BJ (cell line): ENCODE measurements at regions not wholly inside any gene's neighbourhood (a gene's known extent, or its start where the extent isn't known, plus 50 kb on each side); places are given as distances from the start of the nearest gene placed in this dataset.

Source experiments
- CTCF ChIA-PET: fragments of 350-600 bp; formaldehyde crosslinking; extraction: SDS; loops from one replicate; lab custom pipeline; 2021; ENCODE audit warnings: antibody characterized with exemption, inconsistent platforms; lab: Yijun Ruan, JAX
- POLR2A ChIA-PET: fragments of 300-600 bp; sonication (Branson Sonifier 250); formaldehyde crosslinking; extraction: SDS; loops from one replicate; lab custom pipeline; 2021; ENCODE audit warnings: antibody characterized with exemption; lab: Charles Lee
- DNase-seq: peaks from one replicate; pipeline ENCODE4 v3.0.0-alpha.2; 2011; ENCODE audit warnings: low read depth
- H3K27me3 ChIP-seq: 2 replicates; pipeline ENCODE4 v1.6.0; 2011; ENCODE audit warnings: low read length; ENCODE audit not compliant: control insufficient read depth, insufficient read depth
- H3K36me3 ChIP-seq: 2 replicates; pipeline ENCODE4 v1.5.1; 2011; ENCODE audit warnings: low read length; ENCODE audit not compliant: control insufficient read depth, insufficient read depth
- H3K4me3 ChIP-seq: 2 replicates; pipeline ENCODE4 v1.5.1; 2011; ENCODE audit warnings: low read depth, mild to moderate bottlenecking, control low read depth, low read length
- TF ChIP-seq, protein P1 (sequence below): IDR thresholded peaks from 2 replicates; pipeline ENCODE4 v1.5.1; 2011; ENCODE audit warnings: low read depth, mild to moderate bottlenecking, control low read depth, inconsistent platforms, low read length, moderate library complexity; ENCODE audit not compliant: insufficient read depth

GRCh38 chr13:34458756-34459715 is 483.0 kb upstream of the NBEA start:
- H3K4me3 ChIP-seq: no peak overlapping the region
- no peaks in the 10 kb centered on the region for H3K36me3 ChIP-seq
- CTCF ChIA-PET: no interaction called here
- TF ChIP-seq, protein P1, sequence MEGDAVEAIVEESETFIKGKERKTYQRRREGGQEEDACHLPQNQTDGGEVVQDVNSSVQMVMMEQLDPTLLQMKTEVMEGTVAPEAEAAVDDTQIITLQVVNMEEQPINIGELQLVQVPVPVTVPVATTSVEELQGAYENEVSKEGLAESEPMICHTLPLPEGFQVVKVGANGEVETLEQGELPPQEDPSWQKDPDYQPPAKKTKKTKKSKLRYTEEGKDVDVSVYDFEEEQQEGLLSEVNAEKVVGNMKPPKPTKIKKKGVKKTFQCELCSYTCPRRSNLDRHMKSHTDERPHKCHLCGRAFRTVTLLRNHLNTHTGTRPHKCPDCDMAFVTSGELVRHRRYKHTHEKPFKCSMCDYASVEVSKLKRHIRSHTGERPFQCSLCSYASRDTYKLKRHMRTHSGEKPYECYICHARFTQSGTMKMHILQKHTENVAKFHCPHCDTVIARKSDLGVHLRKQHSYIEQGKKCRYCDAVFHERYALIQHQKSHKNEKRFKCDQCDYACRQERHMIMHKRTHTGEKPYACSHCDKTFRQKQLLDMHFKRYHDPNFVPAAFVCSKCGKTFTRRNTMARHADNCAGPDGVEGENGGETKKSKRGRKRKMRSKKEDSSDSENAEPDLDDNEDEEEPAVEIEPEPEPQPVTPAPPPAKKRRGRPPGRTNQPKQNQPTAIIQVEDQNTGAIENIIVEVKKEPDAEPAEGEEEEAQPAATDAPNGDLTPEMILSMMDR: no peak
- H3K27me3 ChIP-seq: no peaks in the 10 kb centered on the region
- DNase-seq: no peak
- POLR2A ChIA-PET: no interaction called here

GRCh38 chr13:34459856-34460255 is 482.2 kb upstream of the NBEA start:
- POLR2A ChIA-PET: no interaction called here
- CTCF ChIA-PET: no interaction called here
- H3K36me3 ChIP-seq: no peaks in the 10 kb centered on the region
- no peak for DNase-seq
- no peaks in the 10 kb centered on the region for H3K27me3 ChIP-seq
- TF ChIP-seq, protein P1: no peak
- no peak overlapping the region for H3K4me3 ChIP-seq

DNA sequence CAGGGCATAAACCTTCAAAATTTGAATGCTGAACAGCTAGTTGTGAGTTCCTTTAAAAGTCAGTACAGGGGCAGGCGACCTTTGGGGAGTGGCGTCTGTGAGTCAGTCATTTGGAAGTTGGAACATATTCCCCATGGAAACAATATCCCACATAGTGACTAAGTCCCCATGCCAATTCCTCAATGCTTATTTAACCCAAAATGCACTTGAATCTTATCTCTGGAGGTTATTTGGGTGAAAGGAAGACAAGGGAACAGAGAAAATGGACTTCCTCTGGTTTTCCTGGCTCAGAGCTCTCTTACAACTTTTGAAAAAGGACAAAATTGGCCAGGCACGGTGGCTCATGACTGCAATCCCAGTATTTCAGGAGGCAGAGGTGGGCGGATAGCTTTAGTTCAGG is 479.2 kb upstream of the NBEA start:
- TF ChIP-seq, protein P1: no peak
- DNase-seq: peak; percentile 44

DNA sequence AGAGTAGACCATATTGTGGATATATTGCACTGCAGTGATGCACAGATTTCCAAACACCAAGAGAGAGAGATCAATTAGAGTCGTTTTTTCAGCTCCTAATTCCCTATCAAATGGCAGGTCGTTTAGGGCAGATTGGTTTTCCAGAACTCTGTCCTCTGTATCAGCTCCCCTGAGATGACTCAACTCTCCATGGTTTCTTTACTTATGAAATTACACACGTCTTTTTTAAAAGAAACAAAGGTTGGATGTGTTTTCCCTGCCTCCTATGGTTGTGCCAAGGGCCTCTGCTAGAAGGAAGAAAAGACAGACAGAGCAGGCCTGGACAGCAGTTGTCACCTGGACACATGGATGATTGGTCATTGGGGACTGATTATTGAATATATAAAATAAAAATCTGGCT is 478.1 kb upstream of the NBEA start:
- Histone ChIP-seq H3K36me3 (no peaks in the 10 kb centered on the region), H3K4me3 (no peak overlapping the region), H3K27me3 (no peaks in the 10 kb centered on the region)
- CTCF ChIA-PET: interaction anchor here (1.2 kb wide), 1 partner anchor 21 kb away, joined by 5 read pairs; no protein-coding TSS in a partner anchor
- no peak for DNase-seq
- POLR2A ChIA-PET: no interaction called here
- TF ChIP-seq, protein P1: no peak

More for the DNA sequence above, 479.2 kb upstream of the NBEA start:
- Histone ChIP-seq H3K36me3 (no peaks in the 10 kb centered on the region), H3K4me3 (no peak overlapping the region), H3K27me3 (no peaks in the 10 kb centered on the region)
- CTCF ChIA-PET: interaction anchor here (0.7 to 1.2 kb wide), 2 partner anchors 14 to 20 kb away, joined by 3 to 5 read pairs; no protein-coding TSS in a partner anchor
- POLR2A ChIA-PET: no interaction called here

DNA sequence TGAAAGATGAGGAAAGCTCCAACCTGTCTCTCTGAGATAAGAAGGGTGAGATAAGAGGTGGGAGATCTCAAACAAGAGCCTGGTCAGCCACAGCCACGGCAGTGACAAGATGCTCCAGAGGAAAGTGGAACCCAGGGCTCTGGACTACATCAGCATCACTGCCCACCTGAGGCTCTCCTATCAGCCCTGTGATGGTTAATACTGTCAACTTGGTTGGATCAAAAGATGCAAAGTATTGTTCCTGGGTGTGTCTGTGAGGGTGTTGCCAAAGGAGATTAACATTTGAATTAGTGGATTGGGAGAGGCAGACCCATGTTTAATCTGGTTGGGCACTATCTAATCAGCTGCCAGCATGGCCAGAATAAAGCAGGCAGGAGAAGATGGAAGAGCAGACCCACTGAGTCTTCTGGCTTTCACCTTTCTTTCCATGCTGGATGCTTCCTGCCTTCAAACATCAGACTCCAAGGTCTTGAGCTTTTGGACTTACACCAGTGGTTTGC is 476.6 kb upstream of the NBEA start:
- Histone ChIP-seq H3K27me3 (no peaks in the 10 kb centered on the region), H3K36me3 (no peaks in the 10 kb centered on the region), H3K4me3 (no peak overlapping the region)
- POLR2A ChIA-PET: no interaction called here
- CTCF ChIA-PET: interaction anchor here (1.2 kb wide), 1 partner anchor 13 kb away, joined by 3 read pairs; no protein-coding TSS in a partner anchor
- no peak for DNase-seq
- TF ChIP-seq, protein P1: no peak
